NCI-H1436 (cell line): ENCODE measurements at regions not wholly inside any gene's neighbourhood (a gene's known extent, or its start where the extent isn't known, plus 50 kb on each side); places are given as distances from the start of the nearest gene placed in this dataset.
"Not testable (repeated sequence)": the region's sequence is repeated elsewhere in the genome, so short reads cannot be mapped to it uniquely, and the experiment has no call there.

Experiments
- DNase-seq: peaks from one replicate; lab custom pipeline; 2025; lab: John Stamatoyannopoulos, UW

GRCh38 chr4:79547851-79548250 is 139.8 kb upstream of the GK2 start:
- no peak for DNase-seq

GRCh38 chr4:79545292-79545691 is 137.3 kb upstream of the GK2 start:
- not testable (repeated sequence) for DNase-seq

- no peak for DNase-seq
Observed at GRCh38 chr4:79540143-79540542, 132.1 kb upstream of the GK2 start.

- DNase-seq, result no peak
Observed at GRCh38 chr4:79535516-79535915, 127.5 kb upstream of the GK2 start.

GRCh38 chr4:79528241-79528706 is 120.2 kb upstream of the GK2 start:
- no peak for DNase-seq

GRCh38 chr4:79526641-79527565 is 118.9 kb upstream of the GK2 start:
- no peak for DNase-seq

GRCh38 chr4:79516114-79516513 is 108.1 kb upstream of the GK2 start:
- no peak for DNase-seq

- DNase-seq, result no peak
Observed at GRCh38 chr4:79514621-79515329, 106.7 kb upstream of the GK2 start.

- DNase-seq, result no peak
Observed at GRCh38 chr4:79513576-79513975, 105.5 kb upstream of the GK2 start.

- no peak for DNase-seq
Observed at GRCh38 chr4:79512363-79512762, 104.3 kb upstream of the GK2 start.

- no peak for DNase-seq
Observed at GRCh38 chr4:79502081-79502480, 94.1 kb upstream of the GK2 start.

- DNase-seq, result no peak
Observed at GRCh38 chr4:79498282-79498681, 90.3 kb upstream of the GK2 start.

- DNase-seq, result no peak
Observed at GRCh38 chr4:79497001-79497400, 89.0 kb upstream of the GK2 start.

GRCh38 chr4:79495447-79495846 is 87.4 kb upstream of the GK2 start:
- peak; percentile 53 for DNase-seq

GRCh38 chr4:79492148-79492547 is 84.1 kb upstream of the GK2 start:
- DNase-seq, result no peak

GRCh38 chr4:79489506-79489905 is 81.5 kb upstream of the GK2 start:
- no peak for DNase-seq

- no peak for DNase-seq
Observed at GRCh38 chr4:79476196-79476595, 68.2 kb upstream of the GK2 start.

- no peak for DNase-seq
Observed at GRCh38 chr4:79473439-79473724, 65.4 kb upstream of the GK2 start.

- DNase-seq, result peak; percentile 59
Observed at GRCh38 chr4:79472693-79473438, 64.8 kb upstream of the GK2 start.

GRCh38 chr4:79472036-79472435 is 64.0 kb upstream of the GK2 start:
- DNase-seq, result no peak

GRCh38 chr4:79471309-79471708 is 63.3 kb upstream of the GK2 start:
- no peak for DNase-seq

GRCh38 chr4:79467246-79467932 is 59.4 kb upstream of the GK2 start:
- no peak for DNase-seq
